Liver (tissue), 8 donors: ENCODE measurements at regions not wholly inside any gene's neighbourhood (a gene's known extent, or its start where the extent isn't known, plus 50 kb on each side); places are given as distances from the start of the nearest gene placed in this dataset.

Experiments used
- DNase-seq: peaks from one replicate; pipeline ENCODE4 v3.0.0-alpha.2; 2017; ENCODE audit warnings: low spot score
- H3K27ac ChIP-seq, 2 donors: one replicate each; pipeline ENCODE4 v1.7.0; 2013; ENCODE audit warnings: inconsistent platforms in 2 of 2, low read length in 2 of 2, control low read depth in 1 of 2, low read depth in 1 of 2, mild to moderate bottlenecking in 1 of 2
- H3K27me3 ChIP-seq, 4 donors: one replicate each; pipeline versions ENCODE4 v1.6.1 to v1.7.0; 2013; ENCODE audit warnings: low read length in 3 of 4, inconsistent platforms in 1 of 4, mild to moderate bottlenecking in 1 of 4, moderate library complexity in 1 of 4; ENCODE audit not compliant: control insufficient read depth in 4 of 4, insufficient read depth in 4 of 4
- H3K36me3 ChIP-seq, 4 donors: one replicate each; pipeline versions ENCODE4 v1.6.1 to v1.7.0; 2013; ENCODE audit warnings: low read length in 3 of 4, mild to moderate bottlenecking in 3 of 4, low read depth in 1 of 4, moderate library complexity in 1 of 4; ENCODE audit not compliant: control insufficient read depth in 4 of 4, insufficient read depth in 3 of 4
- H3K4me1 ChIP-seq, 4 donors: one replicate each; pipeline versions ENCODE4 v1.6.1 to v1.7.0; 2013; ENCODE audit warnings: low read length in 3 of 4, mild to moderate bottlenecking in 3 of 4, moderate library complexity in 1 of 4; ENCODE audit not compliant: control insufficient read depth in 4 of 4, insufficient read depth in 4 of 4
- H3K4me3 ChIP-seq, 3 donors: one replicate each; pipeline versions ENCODE4 v1.6.1 to v1.7.0; 2013; ENCODE audit warnings: low read length in 3 of 3, control low read depth in 1 of 3, low read depth in 1 of 3, mild to moderate bottlenecking in 1 of 3
- H3K9ac ChIP-seq, 2 donors: one replicate each; pipeline ENCODE4 v1.7.0; 2013; ENCODE audit warnings: low read length in 2 of 2, mild to moderate bottlenecking in 2 of 2, moderate library complexity in 2 of 2, control low read depth in 1 of 2, low read depth in 1 of 2
- H3K9me3 ChIP-seq, 4 donors: one replicate each; pipeline versions ENCODE4 v1.6.1 to v1.7.0; 2013; ENCODE audit warnings: low read length in 3 of 4; ENCODE audit not compliant: control insufficient read depth in 4 of 4
- CTCF ChIP-seq: fragments of 150-350 bp; IDR thresholded peaks from 2 replicates; pipeline ENCODE4 v1.5.1; 2017; ENCODE audit warnings: improper control_type of control experiment, low read depth, low read length; ENCODE audit not compliant: missing input control
- EGR1 ChIP-seq, 2 donors: IDR thresholded peaks; 2 replicates each; pipeline ENCODE4 v1.6.1; 2016 to 2018; ENCODE audit warnings: antibody characterized with exemption in 2 of 2, low read depth in 2 of 2
- FOXA1 ChIP-seq: IDR thresholded peaks from 2 replicates; pipeline ENCODE4 v1.6.1; 2016; ENCODE audit warnings: antibody characterized with exemption
- FOXA2 ChIP-seq: IDR thresholded peaks from 2 replicates; pipeline ENCODE4 v1.6.1; 2016; ENCODE audit warnings: antibody characterized with exemption
- GABPA ChIP-seq, 2 donors: IDR thresholded peaks in 1 of 2; conservative IDR thresholded peaks in 1 of 2; 2 replicates each; pipeline ENCODE4 v1.6.1; 2016; ENCODE audit warnings: antibody characterized with exemption in 2 of 2, mild to moderate bottlenecking in 1 of 2, moderate library complexity in 1 of 2
- HNF4A ChIP-seq, 2 donors: conservative IDR thresholded peaks; 2 replicates each; pipeline ENCODE4 v1.6.1; 2016; ENCODE audit warnings: antibody characterized with exemption in 2 of 2, mild to moderate bottlenecking in 2 of 2
- HNF4G ChIP-seq: IDR thresholded peaks from 2 replicates; pipeline ENCODE4 v1.6.1; 2016; ENCODE audit warnings: antibody characterized with exemption
- JUND ChIP-seq, 2 donors: IDR thresholded peaks; 2 replicates each; pipeline ENCODE4 v1.6.1; 2016; ENCODE audit warnings: antibody characterized with exemption in 2 of 2
- NR2F2 ChIP-seq: IDR thresholded peaks from 2 replicates; pipeline ENCODE4 v1.6.1; 2016; ENCODE audit warnings: antibody characterized with exemption
- RAD21 ChIP-seq, 2 donors: IDR thresholded peaks; 2 replicates each; pipeline ENCODE4 v1.6.1; 2016; ENCODE audit warnings: antibody characterized with exemption in 2 of 2, mild to moderate bottlenecking in 2 of 2
- REST ChIP-seq: IDR thresholded peaks from 2 replicates; pipeline ENCODE4 v1.6.1; 2016; ENCODE audit warnings: antibody characterized with exemption, mild to moderate bottlenecking
- RXRA ChIP-seq, 2 donors: IDR thresholded peaks; 2 replicates each; pipeline ENCODE4 v1.6.1; 2017 to 2018; ENCODE audit warnings: antibody characterized with exemption in 2 of 2, mild to moderate bottlenecking in 1 of 2
- SP1 ChIP-seq: IDR thresholded peaks from 2 replicates; pipeline ENCODE4 v1.6.1; 2018; ENCODE audit warnings: antibody characterized with exemption, mild to moderate bottlenecking
- TAF1 ChIP-seq: conservative IDR thresholded peaks from 2 replicates; pipeline ENCODE4 v1.6.1; 2016; ENCODE audit warnings: antibody characterized with exemption, mild to moderate bottlenecking
- YY1 ChIP-seq: IDR thresholded peaks from 2 replicates; pipeline ENCODE4 v1.6.1; 2016; ENCODE audit warnings: antibody characterized with exemption, mild to moderate bottlenecking
- ZBTB33 ChIP-seq: IDR thresholded peaks from 2 replicates; pipeline ENCODE4 v1.6.1; 2016; ENCODE audit warnings: antibody characterized with exemption
- WGBS: extraction: QIAGEN DNeasy Blood & Tissue Kit; methylation state at CpG from one replicate; pipeline ENCODE4 v1.1.7; 2013; 5-methylcytosine and 5-hydroxymethylcytosine counted together
- TF ChIP-seq, protein P1 (sequence below): IDR thresholded peaks from 2 replicates; pipeline ENCODE4 v1.6.1; 2016; ENCODE audit warnings: antibody characterized with exemption
- donor health status: healthy.
- donor health status: healthy.
- donor health status: healthy.
- donor health status: healthy.
- donor health status: healthy.

DNA sequence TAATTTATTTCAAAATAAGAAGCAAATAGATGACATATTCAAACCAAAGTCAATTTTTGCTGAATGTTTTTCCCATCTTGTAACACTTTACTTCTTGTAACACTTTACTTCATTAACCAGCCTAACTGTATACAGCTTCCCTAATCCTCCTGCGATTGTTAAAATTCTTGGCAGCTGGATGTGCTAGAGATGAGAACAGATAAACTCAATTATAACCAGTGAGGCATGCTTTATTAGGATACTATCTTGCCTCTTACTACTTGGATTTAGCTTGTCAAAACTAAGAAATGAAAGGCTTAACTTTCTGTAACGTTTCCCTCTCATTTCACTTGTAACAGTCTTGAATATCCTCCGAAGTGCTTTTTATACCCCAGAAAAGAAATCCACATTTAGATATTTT, 94.1 kb upstream of the BMP5 start:
- no peaks in the 10 kb centered on the region for H3K9me3 ChIP-seq
- no peak for DNase-seq
- no peak overlapping the region for H3K27ac ChIP-seq
- H3K4me1 ChIP-seq = no peaks in the 10 kb centered on the region
- H3K4me3 ChIP-seq = no peak overlapping the region
- TF ChIP-seq FOXA2 (no peak), CTCF (no peak), REST (no peak), GABPA (IDR thresholded peaks at IDR 0.05 in 1 of 2, conservative IDR thresholded peaks at IDR 0.05 in 1 of 2) (no peak), ZBTB33 (no peak), HNF4G (no peak), HNF4A (conservative IDR thresholded peaks at IDR 0.05) (no peak), SP1 (no peak), RAD21 (IDR thresholded peaks at IDR 0.05) (no peak), RXRA (IDR thresholded peaks at IDR 0.05) (no peak), EGR1 (IDR thresholded peaks at IDR 0.05; ENCODE audit: low read depth in 2 of 2) (no peak), YY1 (no peak), FOXA1 (no peak), TAF1 (no peak)
- TF ChIP-seq, protein P1, sequence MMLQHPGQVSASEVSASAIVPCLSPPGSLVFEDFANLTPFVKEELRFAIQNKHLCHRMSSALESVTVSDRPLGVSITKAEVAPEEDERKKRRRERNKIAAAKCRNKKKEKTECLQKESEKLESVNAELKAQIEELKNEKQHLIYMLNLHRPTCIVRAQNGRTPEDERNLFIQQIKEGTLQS = no peak
- H3K27me3 ChIP-seq = peaks cover 0 to 4% (median 0%) of the 10 kb centered on the region in 4 donors
- H3K9ac ChIP-seq = no peak overlapping the region
- 60% methylated on average over 3 of the region's 3 CpGs for WGBS
- no peaks in the 10 kb centered on the region for H3K36me3 ChIP-seq

DNA sequence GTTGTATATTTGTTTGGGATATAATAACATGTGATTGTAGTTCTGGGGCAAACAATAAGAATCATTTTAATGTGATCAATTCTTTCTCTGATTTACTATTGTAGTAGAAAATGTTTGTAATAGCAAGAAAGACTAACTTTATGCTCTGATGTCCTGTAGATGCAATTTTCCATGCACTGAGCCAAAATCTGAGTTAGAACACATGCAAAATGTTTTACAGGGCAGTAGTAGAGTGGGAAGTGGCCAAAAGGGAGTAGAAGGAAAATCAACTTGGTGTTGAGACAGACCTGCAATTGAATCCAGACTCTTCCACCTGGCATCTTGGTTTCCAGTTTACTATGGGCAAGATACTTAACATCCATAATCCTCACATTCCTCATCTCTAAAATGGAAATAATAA, 93.5 kb upstream of the BMP5 start:
- no peak for DNase-seq
- Histone ChIP-seq H3K27me3 (peaks cover 0 to 4% (median 0%) of the 10 kb centered on the region in 4 donors), H3K4me3 (no peak overlapping the region)
- TF ChIP-seq TAF1 = no peak
- TF ChIP-seq ZBTB33 = no peak
- no peak for TF ChIP-seq YY1
- TF ChIP-seq HNF4A (conservative IDR thresholded peaks at IDR 0.05) = no peak
- no peak for TF ChIP-seq JUND (IDR thresholded peaks at IDR 0.05)
- no peak for TF ChIP-seq SP1
- TF ChIP-seq CTCF = no peak
- no peak for TF ChIP-seq RAD21 (IDR thresholded peaks at IDR 0.05)
- no peak for TF ChIP-seq NR2F2
- TF ChIP-seq FOXA2 = no peak
- no peak for TF ChIP-seq EGR1 (IDR thresholded peaks at IDR 0.05; ENCODE audit: low read depth in 2 of 2)
- TF ChIP-seq GABPA (IDR thresholded peaks at IDR 0.05 in 1 of 2, conservative IDR thresholded peaks at IDR 0.05 in 1 of 2) = no peak
- TF ChIP-seq FOXA1 = no peak

More for the DNA sequence above, 93.5 kb upstream of the BMP5 start:
- no peaks in the 10 kb centered on the region for H3K36me3 ChIP-seq
- H3K9ac ChIP-seq = no peak overlapping the region
- no peaks in the 10 kb centered on the region for H3K9me3 ChIP-seq
- no peaks in the 10 kb centered on the region for H3K4me1 ChIP-seq
- no peak overlapping the region for H3K27ac ChIP-seq
